GM12878 (cell line): ENCODE measurements at regions not wholly inside any gene's neighbourhood (a gene's known extent, or its start where the extent isn't known, plus 50 kb on each side); places are given as distances from the start of the nearest gene placed in this dataset.

ENCODE experiments used
- ATAC-seq: fragments of 200-7000 bp; cut with Tn5 transposase; 3 replicates; pipeline ENCODE4 v1.9.1; 2020; ENCODE audit warnings: mild to moderate bottlenecking, moderate library complexity
- BruUV-seq: library from RNA; stranded (reverse); fragments of 400-500 nt; replicated peaks from 2 replicates; lab custom pipeline; 2021; lab: Mats Ljungman, UMichigan
- CTCF ChIA-PET: fragments of 300-600 bp; sonication (Branson Sonifier 250); formaldehyde crosslinking; extraction: SDS; loops from one replicate; lab custom pipeline; 2021; ENCODE audit warnings: inconsistent platforms; lab: Yijun Ruan, JAX
- POLR2A ChIA-PET: fragments of 350-600 bp; formaldehyde crosslinking; extraction: SDS; loops from one replicate; lab custom pipeline; 2021; ENCODE audit warnings: inconsistent platforms; lab: Charles Lee
- RAD21 ChIA-PET: fragments of 300-600 bp; sonication (Branson Sonifier 250); formaldehyde crosslinking; loops from one replicate; lab custom pipeline; 2023; ENCODE audit warnings: antibody characterized with exemption; ENCODE audit not compliant: unreplicated experiment; lab: Charles Lee
- SMC1A ChIA-PET: fragments of 300-600 bp; sonication (Branson Sonifier 250); formaldehyde crosslinking; loops from one replicate; lab custom pipeline; 2023; ENCODE audit not compliant: unreplicated experiment, uncharacterized antibody; lab: Charles Lee
- DNase-seq: peaks from one replicate; pipeline ENCODE4 v3.0.0-alpha.2; 2011; ENCODE audit warnings: low read depth, low spot score
- FAIRE-seq: peaks from 3 replicates; lab custom pipeline; 2011; peaks lifted over from hg19 to GRCh38; lab: Jason Lieb, UNC
- H2AFZ ChIP-seq: 2 replicates; pipeline ENCODE4 v1.6.0; 2011; ENCODE audit warnings: low read depth, low read length, control low read depth; ENCODE audit not compliant: control insufficient read depth
- H3K27ac ChIP-seq: 2 replicates; pipeline ENCODE4 v1.5.1; 2011; ENCODE audit warnings: control low read depth; ENCODE audit not compliant: control insufficient read depth, insufficient read depth
- H3K27me3 ChIP-seq, 2 experiments: replicated peaks in 1 of 2; 2 replicates each; pipeline versions ENCODE4 v1.6.0 to v1.6.1; 2011; ENCODE audit warnings: low read length in 1 of 2; ENCODE audit not compliant: control insufficient read depth in 2 of 2, insufficient read depth in 2 of 2
- H3K36me3 ChIP-seq, 2 experiments: 2 replicates each; pipeline ENCODE4 v1.5.1; 2011; ENCODE audit warnings: low read length in 1 of 2; ENCODE audit not compliant: control insufficient read depth in 2 of 2, insufficient read depth in 2 of 2
- H3K4me1 ChIP-seq: 2 replicates; pipeline ENCODE4 v1.6.1; 2011; ENCODE audit warnings: mild to moderate bottlenecking, low read length, moderate library complexity, mixed read lengths; ENCODE audit not compliant: control insufficient read depth, insufficient read depth
- H3K4me2 ChIP-seq: 2 replicates; pipeline ENCODE4 v1.6.0; 2011; ENCODE audit warnings: control low read depth; ENCODE audit not compliant: control insufficient read depth, insufficient read depth
- H3K4me3 ChIP-seq: fragments of 200-600 bp; sonication (generic); 2 replicates; pipeline ENCODE4 v1.5.1; 2016
- H3K79me2 ChIP-seq: 2 replicates; pipeline ENCODE4 v1.6.0; 2011; ENCODE audit warnings: low read length; ENCODE audit not compliant: control insufficient read depth, insufficient read depth
- H3K9ac ChIP-seq: 2 replicates; pipeline ENCODE4 v1.8.0; 2011; ENCODE audit warnings: low read length, control low read depth, mixed read lengths; ENCODE audit not compliant: control insufficient read depth, insufficient read depth
- H3K9me3 ChIP-seq: replicated peaks from 3 replicates; pipeline ENCODE4 v1.5.1; 2011; ENCODE audit warnings: mild to moderate bottlenecking, low read length; ENCODE audit not compliant: control insufficient read depth, insufficient read depth
- H4K20me1 ChIP-seq: 2 replicates; pipeline ENCODE4 v1.6.0; 2011; ENCODE audit not compliant: control insufficient read depth, insufficient read depth
- CBX3 ChIP-seq: fragments of 200-600 bp; sonication (generic); IDR thresholded peaks from 2 replicates; pipeline ENCODE4 v1.6.1; 2016; ENCODE audit warnings: low read depth, borderline replicate concordance
- CBX5 ChIP-seq: sonication (generic); IDR thresholded peaks from 2 replicates; pipeline ENCODE4 v1.6.1; 2016; ENCODE audit warnings: low read depth, moderate library complexity, mild to moderate bottlenecking, inconsistent platforms
- E2F4 ChIP-seq: IDR thresholded peaks from 2 replicates; pipeline ENCODE4 v1.6.1; 2012; ENCODE audit warnings: low read depth, low read length, improper control_type of control experiment
- E2F8 ChIP-seq: fragments of 450-650 bp; IDR thresholded peaks from 2 replicates; pipeline ENCODE4 v1.6.1; 2018; ENCODE audit warnings: mild to moderate bottlenecking, low read depth, moderate library complexity; ENCODE audit not compliant: partially characterized antibody
- FOXM1 ChIP-seq: IDR thresholded peaks from 2 replicates; pipeline ENCODE4 v1.6.1; 2012; ENCODE audit warnings: low read depth, mild to moderate bottlenecking, inconsistent platforms, low read length, moderate library complexity
- GABPA ChIP-seq: IDR thresholded peaks from 2 replicates; pipeline ENCODE4 v1.6.1; 2014; ENCODE audit warnings: antibody characterized with exemption, low read depth, mild to moderate bottlenecking, inconsistent platforms
- IRF4 ChIP-seq: IDR thresholded peaks from 2 replicates; pipeline ENCODE4 v1.6.1; 2011; ENCODE audit warnings: low read depth, low read length
- KLF5 ChIP-seq: fragments of 450-650 bp; IDR thresholded peaks from 2 replicates; pipeline ENCODE4 v1.6.1; 2014; ENCODE audit warnings: mild to moderate bottlenecking; ENCODE audit not compliant: partially characterized antibody
- MEF2B ChIP-seq: fragments of 450-650 bp; IDR thresholded peaks from 2 replicates; pipeline ENCODE4 v1.6.1; 2018; ENCODE audit warnings: mild to moderate bottlenecking, moderate library complexity; ENCODE audit not compliant: partially characterized antibody, poor library complexity, severe bottlenecking
- MTA3 ChIP-seq: IDR thresholded peaks from 2 replicates; pipeline ENCODE4 v1.6.1; 2012; ENCODE audit warnings: low read length, inconsistent platforms, borderline replicate concordance
- RUNX3 ChIP-seq: IDR thresholded peaks from 2 replicates; pipeline ENCODE4 v1.6.1; 2012; ENCODE audit warnings: low read length, inconsistent platforms
- STAT3 ChIP-seq: IDR thresholded peaks from 2 replicates; pipeline ENCODE4 v1.6.1; 2011; ENCODE audit warnings: low read depth, low read length, improper control_type of control experiment
- YBX1 ChIP-seq: fragments of 450-650 bp; IDR thresholded peaks from 2 replicates; pipeline ENCODE4 v1.6.1; 2016; ENCODE audit warnings: antibody characterized with exemption
- WGBS: methylation state at CpG from one replicate; pipeline ENCODE4 v1.1.6; 2016; ENCODE audit warnings: low lambda C conversion rate; ENCODE audit not compliant: insufficient replicate concordance, insufficient coverage; ENCODE audit errors: missing lambda C conversion rate; 5-methylcytosine and 5-hydroxymethylcytosine counted together
- in situ Hi-C: fragments of 300-500 bp; cut with MboI; formaldehyde crosslinking; loops from 9 replicates; pipeline ENCODE4 v1.14.3; 2018; ENCODE audit warnings: mixed read lengths
- intact Hi-C: fragments of 100-400 bp; cut with micrococcal nuclease; formaldehyde crosslinking; loops from one replicate; pipeline ENCODE4 v1.14.2; 2022; ENCODE audit not compliant: unreplicated experiment

GRCh38 chr13:34637138-34637537, 304.9 kb upstream of the NBEA start:
- no peaks in the 10 kb centered on the region for H3K4me1 ChIP-seq
- BruUV-seq, result no TSS peak
- in situ Hi-C loops, result no loop called here
- no peak overlapping the region for H3K27ac ChIP-seq
- no peak overlapping the region for H3K4me2 ChIP-seq
- H4K20me1 ChIP-seq, result no peaks in the 10 kb centered on the region
- H2AFZ ChIP-seq, result no peak overlapping the region
- CTCF ChIA-PET, result no interaction called here
- H3K27me3 ChIP-seq, result no peaks in the 10 kb centered on the region
- RAD21 ChIA-PET, result interaction anchor here (0.7 kb wide), 1 partner anchor 372 kb away, joined by 3 read pairs; no protein-coding TSS in a partner anchor
- POLR2A ChIA-PET, result interaction anchor here (0.6 kb wide), 1 partner anchor 68 kb away, joined by 3 read pairs; no protein-coding TSS in a partner anchor
- no peaks in the 10 kb centered on the region for H3K36me3 ChIP-seq
- TF ChIP-seq RUNX3 (no peak), CBX3 (no peak), FOXM1 (no peak), E2F4 (no peak), CBX5 (no peak), MTA3 (no peak), KLF5 (no peak), YBX1 (no peak), GABPA (no peak), E2F8 (no peak), MEF2B (no peak), IRF4 (no peak), STAT3 (no peak)
- intact Hi-C loops, result no loop called here
- no peaks in the 10 kb centered on the region for H3K79me2 ChIP-seq
- ATAC-seq (no peak), DNase-seq (no peak), FAIRE-seq (no peak)
- WGBS, result 60% methylated on average over 1 of the region's 1 CpG
- H3K4me3 ChIP-seq, result no peak overlapping the region
- H3K9ac ChIP-seq, result no peak overlapping the region
- SMC1A ChIA-PET, result no interaction called here
- H3K9me3 ChIP-seq, result no peaks in the 10 kb centered on the region
